ENCODE measurements at regions not wholly inside any gene's neighbourhood (a gene's known extent, or its start where the extent isn't known, plus 50 kb on each side); places are given as distances from the start of the nearest gene placed in this dataset.

DNA sequence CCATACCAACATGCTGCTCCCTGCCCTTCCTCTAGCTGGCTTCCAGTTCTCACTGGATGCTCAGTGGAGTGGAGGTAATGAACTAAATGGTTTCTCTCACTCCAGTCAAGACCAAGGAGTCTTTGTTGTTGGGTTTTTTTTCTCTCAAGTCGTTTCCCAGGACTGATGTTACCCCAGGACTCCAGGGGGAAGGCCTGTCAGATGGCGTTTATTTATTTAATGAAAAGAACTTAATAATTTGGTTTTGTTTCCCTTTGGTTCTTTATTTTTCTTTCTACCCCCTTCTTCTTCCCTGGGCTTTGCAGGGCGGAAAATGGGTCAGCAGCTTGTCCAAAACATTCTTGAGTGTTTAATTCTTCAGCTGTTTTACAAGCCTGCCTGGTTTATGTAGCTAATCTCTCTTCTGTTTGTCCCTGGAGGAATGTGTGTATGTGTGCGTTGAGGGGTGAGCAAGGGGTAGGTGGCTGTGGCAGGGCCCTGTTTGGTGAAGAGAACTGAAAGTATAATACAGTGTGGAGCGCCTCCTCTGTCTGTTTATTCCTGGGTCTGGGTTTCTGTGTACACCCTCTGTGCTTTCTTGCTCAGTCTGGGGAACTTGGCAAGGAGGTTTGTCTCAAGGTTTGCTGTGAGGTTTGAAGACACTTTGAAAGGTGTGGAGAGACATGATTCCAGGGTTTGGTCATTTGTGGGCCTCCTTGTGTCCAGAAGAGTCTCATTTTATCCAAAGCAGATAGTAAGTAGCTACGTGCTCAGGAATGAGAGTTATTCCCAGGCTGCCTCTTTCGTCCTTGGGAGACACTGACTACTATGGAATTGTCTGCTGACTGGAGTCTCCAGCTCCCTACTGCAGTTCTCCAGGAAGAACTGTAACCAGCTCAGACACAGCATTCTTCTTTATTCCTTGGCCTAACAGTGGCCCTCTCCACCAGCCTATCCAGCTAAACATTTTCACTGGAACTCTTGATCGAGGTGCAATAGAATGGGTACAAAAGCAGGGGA is 175.5 kb downstream of the ADAMTS15 start:
- Histone ChIP-seq H3K27ac (ENCODE audit: low read length, poor library complexity, severe bottlenecking) (no peak overlapping the region), H3K4me1 (ENCODE audit: control insufficient read depth, insufficient read depth, low read depth, low read length) (no peaks in the 10 kb centered on the region), H4K91ac (ENCODE audit: low read length) (no peak overlapping the region), H4K8ac (ENCODE audit: low read length) (peak overlapping the region; percentile 38), H3K36me3 (ENCODE audit: control insufficient read depth in 1 of 2, insufficient read depth in 2 of 2, low read depth in 1 of 2, low read length in 2 of 2) (no peaks in the 10 kb centered on the region), H3K23ac (ENCODE audit: low read length in 2 of 2) (no peak overlapping the region), H3K27me3 (ENCODE audit: control insufficient read depth in 1 of 2, insufficient read depth in 1 of 2, low read length in 2 of 2) (no peaks in the 10 kb centered on the region), H2AFZ (ENCODE audit: low read depth, low read length) (no peak overlapping the region), H3K4me3 (ENCODE audit: insufficient read depth in 1 of 2, low read depth in 1 of 2, low read length in 2 of 2) (no peak overlapping the region), H3K4me2 (ENCODE audit: low read length, poor library complexity, severe bottlenecking) (no peak overlapping the region), H2BK15ac (ENCODE audit: low read depth, poor library complexity, severe bottlenecking) (no peak overlapping the region), H2BK12ac (ENCODE audit: low read length in 2 of 2) (peak overlapping the region; percentile 29 to 61), H2BK5ac (ENCODE audit: low read depth, low read length, poor library complexity, severe bottlenecking) (no peak overlapping the region), H3K9me3 (ENCODE audit: control insufficient read depth, low read length) (peaks cover 5% of the 10 kb centered on the region), H3K18ac (ENCODE audit: low read depth in 1 of 2, low read length in 2 of 2) (peak overlapping the region; percentile 29 to 68), H3K4ac (ENCODE audit: low read depth in 1 of 2, low read length in 2 of 2) (no peak overlapping the region), H2BK120ac (ENCODE audit: low read depth, low read length) (no peak overlapping the region), H3K9ac (ENCODE audit: low read length) (no peak overlapping the region), H3K14ac (ENCODE audit: low read length in 2 of 2) (peak overlapping the region in 1 of 2 experiments; percentile 26), H2AK5ac (ENCODE audit: low read length, severe bottlenecking) (peak overlapping the region; percentile 56), H3K79me1 (replicated peaks; ENCODE audit: low read length, poor library complexity, severe bottlenecking) (no peaks in the 10 kb centered on the region)
- WGBS, result 55% methylated on average over 6 of the region's 8 CpGs
- DNase-seq, result peak; percentile 77

DNA sequence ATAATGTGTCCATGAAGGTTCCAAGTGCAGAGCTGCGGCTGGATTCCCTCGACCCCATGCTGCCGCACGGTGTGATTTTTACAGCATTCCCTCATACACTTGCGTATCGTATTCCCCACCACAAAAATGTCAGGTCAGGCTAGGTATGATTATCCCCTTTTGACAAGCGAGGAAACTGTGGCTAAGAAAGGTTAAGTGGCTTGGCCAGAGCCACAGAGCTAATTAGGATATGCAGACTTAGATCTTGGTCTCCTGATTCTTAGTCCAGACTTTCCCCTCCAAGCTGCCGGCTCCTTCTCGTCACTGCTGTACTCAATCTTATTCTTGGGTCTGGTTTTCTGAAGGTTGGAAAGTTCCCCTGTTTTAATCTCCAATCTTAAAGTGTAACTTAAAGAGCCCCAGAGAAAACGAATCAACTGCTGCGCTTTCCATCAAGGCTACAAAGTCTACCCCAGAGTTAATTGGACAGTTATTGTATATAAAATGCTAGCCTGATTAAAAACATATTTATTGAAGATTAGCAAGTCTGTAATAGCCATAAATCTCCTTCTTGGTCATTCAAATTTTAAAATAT is 176.6 kb downstream of the ADAMTS15 start:
- Histone ChIP-seq H4K8ac (ENCODE audit: low read length) (no peak overlapping the region), H3K23ac (ENCODE audit: low read length in 2 of 2) (no peak overlapping the region), H3K4me2 (ENCODE audit: low read length, poor library complexity, severe bottlenecking) (no peak overlapping the region), H3K27me3 (ENCODE audit: control insufficient read depth in 1 of 2, insufficient read depth in 1 of 2, low read length in 2 of 2) (no peaks in the 10 kb centered on the region), H3K18ac (ENCODE audit: low read depth in 1 of 2, low read length in 2 of 2) (no peak overlapping the region), H3K4ac (ENCODE audit: low read depth in 1 of 2, low read length in 2 of 2) (no peak overlapping the region), H4K91ac (ENCODE audit: low read length) (no peak overlapping the region), H2AK5ac (ENCODE audit: low read length, severe bottlenecking) (no peak overlapping the region), H3K9me3 (ENCODE audit: control insufficient read depth, low read length) (no peaks in the 10 kb centered on the region), H3K36me3 (ENCODE audit: control insufficient read depth in 1 of 2, insufficient read depth in 2 of 2, low read depth in 1 of 2, low read length in 2 of 2) (no peaks in the 10 kb centered on the region), H3K9ac (ENCODE audit: low read length) (no peak overlapping the region), H2BK15ac (ENCODE audit: low read depth, poor library complexity, severe bottlenecking) (no peak overlapping the region), H3K27ac (ENCODE audit: low read length, poor library complexity, severe bottlenecking) (no peak overlapping the region), H2BK5ac (ENCODE audit: low read depth, low read length, poor library complexity, severe bottlenecking) (no peak overlapping the region), H2BK12ac (ENCODE audit: low read length in 2 of 2) (no peak overlapping the region), H3K79me1 (replicated peaks; ENCODE audit: low read length, poor library complexity, severe bottlenecking) (no peaks in the 10 kb centered on the region), H3K4me3 (ENCODE audit: insufficient read depth in 1 of 2, low read depth in 1 of 2, low read length in 2 of 2) (no peak overlapping the region), H3K4me1 (ENCODE audit: control insufficient read depth, insufficient read depth, low read depth, low read length) (no peaks in the 10 kb centered on the region), H3K14ac (ENCODE audit: low read length in 2 of 2) (no peak overlapping the region), H2AFZ (ENCODE audit: low read depth, low read length) (no peak overlapping the region), H2BK120ac (ENCODE audit: low read depth, low read length) (no peak overlapping the region)
- WGBS, result 41% methylated on average over 5 of the region's 11 CpGs
- DNase-seq, result peak; percentile 44

DNA sequence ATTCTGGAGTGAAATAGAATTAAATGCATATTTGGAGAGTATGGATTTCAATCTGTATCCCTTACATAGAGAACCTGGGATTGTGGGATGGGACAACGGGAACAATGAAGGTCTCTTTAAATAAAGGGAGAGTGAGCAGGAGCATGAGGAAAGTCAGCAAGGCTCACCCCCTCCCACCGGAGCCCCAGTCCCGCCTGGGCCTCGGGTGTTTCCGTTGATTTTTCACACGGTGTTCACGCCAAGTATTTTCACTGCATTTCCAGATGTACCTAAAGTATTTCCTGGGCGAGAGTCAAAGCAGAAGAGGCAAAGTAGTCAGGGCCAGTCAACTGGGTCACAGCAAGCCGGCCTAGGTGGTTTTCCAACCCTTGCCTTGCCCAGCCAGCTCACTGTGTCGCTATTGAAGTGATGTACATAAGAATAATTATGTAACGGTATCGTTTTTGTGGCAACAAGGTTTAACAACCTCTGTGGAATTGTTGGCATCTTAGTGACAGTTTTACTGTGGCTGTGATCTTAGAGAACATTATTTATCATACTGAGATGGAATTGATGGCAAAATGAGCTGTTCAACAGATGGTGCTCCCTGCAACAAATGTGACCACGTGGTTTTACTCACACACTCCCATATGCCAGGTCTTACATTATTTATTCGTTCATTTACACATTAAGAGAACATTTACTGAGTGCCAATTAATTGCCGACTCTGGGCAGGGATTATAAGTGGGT is 177.3 kb downstream of the ADAMTS15 start:
- Histone ChIP-seq H4K91ac (ENCODE audit: low read length) (no peak overlapping the region), H3K79me1 (replicated peaks; ENCODE audit: low read length, poor library complexity, severe bottlenecking) (no peaks in the 10 kb centered on the region), H3K36me3 (ENCODE audit: control insufficient read depth in 1 of 2, insufficient read depth in 2 of 2, low read depth in 1 of 2, low read length in 2 of 2) (no peaks in the 10 kb centered on the region), H2BK12ac (ENCODE audit: low read length in 2 of 2) (peak overlapping the region; percentile 23 to 52), H3K9me3 (ENCODE audit: control insufficient read depth, low read length) (no peaks in the 10 kb centered on the region), H3K18ac (ENCODE audit: low read depth in 1 of 2, low read length in 2 of 2) (no peak overlapping the region), H2AFZ (ENCODE audit: low read depth, low read length) (no peak overlapping the region), H2BK15ac (ENCODE audit: low read depth, poor library complexity, severe bottlenecking) (no peak overlapping the region), H3K23ac (ENCODE audit: low read length in 2 of 2) (no peak overlapping the region), H4K8ac (ENCODE audit: low read length) (no peak overlapping the region), H3K4ac (ENCODE audit: low read depth in 1 of 2, low read length in 2 of 2) (no peak overlapping the region), H3K27ac (ENCODE audit: low read length, poor library complexity, severe bottlenecking) (no peak overlapping the region), H3K4me1 (ENCODE audit: control insufficient read depth, insufficient read depth, low read depth, low read length) (peaks cover under 1% of the 10 kb centered on the region), H2BK120ac (ENCODE audit: low read depth, low read length) (no peak overlapping the region), H2BK5ac (ENCODE audit: low read depth, low read length, poor library complexity, severe bottlenecking) (no peak overlapping the region), H3K27me3 (ENCODE audit: control insufficient read depth in 1 of 2, insufficient read depth in 1 of 2, low read length in 2 of 2) (no peaks in the 10 kb centered on the region), H3K9ac (ENCODE audit: low read length) (no peak overlapping the region), H3K14ac (ENCODE audit: low read length in 2 of 2) (no peak overlapping the region), H3K4me2 (ENCODE audit: low read length, poor library complexity, severe bottlenecking) (no peak overlapping the region), H2AK5ac (ENCODE audit: low read length, severe bottlenecking) (no peak overlapping the region), H3K4me3 (ENCODE audit: insufficient read depth in 1 of 2, low read depth in 1 of 2, low read length in 2 of 2) (no peak overlapping the region)
- 92% methylated on average over 15 of the region's 15 CpGs for WGBS
- DNase-seq, result no peak

DNA sequence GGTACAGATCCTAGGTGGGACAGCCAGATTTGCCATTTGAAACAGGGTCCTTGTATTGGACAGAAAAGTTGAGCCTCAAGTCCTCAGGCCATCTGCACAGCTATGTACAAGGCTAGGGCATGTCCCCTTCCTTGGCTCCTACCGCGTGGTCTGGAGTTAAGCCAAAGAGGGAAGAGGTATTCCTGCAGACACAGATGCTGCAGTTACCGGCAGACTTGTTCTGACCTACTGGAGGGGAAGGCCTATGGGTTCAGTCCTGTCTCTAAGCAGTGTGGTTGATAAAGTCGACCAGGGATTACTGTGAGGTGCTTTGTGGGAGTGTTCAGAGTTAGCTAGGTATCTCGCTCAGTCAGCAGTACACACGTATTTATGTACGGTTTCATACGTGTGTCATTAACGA is 180.6 kb downstream of the ADAMTS15 start:
- H3K4me2 ChIP-seq (ENCODE audit: low read length, poor library complexity, severe bottlenecking), result no peak overlapping the region
- H2BK15ac ChIP-seq (ENCODE audit: low read depth, poor library complexity, severe bottlenecking), result no peak overlapping the region
- H3K4me3 ChIP-seq (ENCODE audit: insufficient read depth in 1 of 2, low read depth in 1 of 2, low read length in 2 of 2), result no peak overlapping the region
- H4K91ac ChIP-seq (ENCODE audit: low read length), result no peak overlapping the region
- H3K27ac ChIP-seq (ENCODE audit: low read length, poor library complexity, severe bottlenecking), result no peak overlapping the region
- no peak overlapping the region for H3K23ac ChIP-seq (ENCODE audit: low read length in 2 of 2)
- H2AK5ac ChIP-seq (ENCODE audit: low read length, severe bottlenecking), result no peak overlapping the region
- no peaks in the 10 kb centered on the region for H3K79me1 ChIP-seq (replicated peaks; ENCODE audit: low read length, poor library complexity, severe bottlenecking)
- no peak overlapping the region for H4K8ac ChIP-seq (ENCODE audit: low read length)
- no peaks in the 10 kb centered on the region for H3K36me3 ChIP-seq (ENCODE audit: control insufficient read depth in 1 of 2, insufficient read depth in 2 of 2, low read depth in 1 of 2, low read length in 2 of 2)
- H2BK12ac ChIP-seq (ENCODE audit: low read length in 2 of 2), result no peak overlapping the region
- DNase-seq, result no peak
- no peaks in the 10 kb centered on the region for H3K9me3 ChIP-seq (ENCODE audit: control insufficient read depth, low read length)
- 85% methylated on average over 5 of the region's 9 CpGs for WGBS
- H3K4ac ChIP-seq (ENCODE audit: low read depth in 1 of 2, low read length in 2 of 2), result no peak overlapping the region
- no peak overlapping the region for H2AFZ ChIP-seq (ENCODE audit: low read depth, low read length)
- no peak overlapping the region for H2BK120ac ChIP-seq (ENCODE audit: low read depth, low read length)
- H3K4me1 ChIP-seq (ENCODE audit: control insufficient read depth, insufficient read depth, low read depth, low read length), result peaks cover 4% of the 10 kb centered on the region
- H3K9ac ChIP-seq (ENCODE audit: low read length), result no peak overlapping the region
- H2BK5ac ChIP-seq (ENCODE audit: low read depth, low read length, poor library complexity, severe bottlenecking), result no peak overlapping the region
- no peak overlapping the region for H3K18ac ChIP-seq (ENCODE audit: low read depth in 1 of 2, low read length in 2 of 2)
- H3K27me3 ChIP-seq (ENCODE audit: control insufficient read depth in 1 of 2, insufficient read depth in 1 of 2, low read length in 2 of 2), result no peaks in the 10 kb centered on the region
- H3K14ac ChIP-seq (ENCODE audit: low read length in 2 of 2), result no peak overlapping the region
